ENCODE measurements at regions not wholly inside any gene's neighbourhood (a gene's known extent, or its start where the extent isn't known, plus 50 kb on each side); places are given as distances from the start of the nearest gene placed in this dataset.
A peak's percentile ranks its signal among the peaks of the same experiment; 100 is the strongest.
"Not testable (repeated sequence)": the region's sequence is repeated elsewhere in the genome, so short reads cannot be mapped to it uniquely, and the experiment has no call there.

DNA sequence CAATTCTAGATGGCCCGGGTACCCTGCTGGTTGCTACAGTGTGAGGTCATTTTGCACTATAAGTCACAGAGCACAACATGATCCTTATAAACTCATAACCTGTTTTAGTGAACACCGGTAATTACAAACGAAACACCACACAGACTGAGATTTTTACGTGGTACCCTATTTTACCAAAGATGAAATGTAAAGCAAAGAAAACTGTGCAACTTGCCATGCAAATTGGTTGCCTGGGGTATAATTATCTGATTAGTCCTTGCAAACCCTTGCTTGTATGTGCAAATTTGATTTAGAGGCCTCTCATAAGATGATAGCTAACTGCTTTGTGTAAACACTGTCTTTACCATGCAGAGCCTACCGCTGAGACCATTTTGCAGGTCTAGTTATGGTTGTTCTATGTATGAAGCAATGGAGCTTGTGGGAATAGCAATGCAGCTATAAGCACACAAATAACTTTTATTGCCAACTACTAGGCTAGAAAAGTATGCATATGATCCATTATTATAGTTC is 372.1 kb upstream of the FAR2 start:
- no peak for DNase-seq

DNA sequence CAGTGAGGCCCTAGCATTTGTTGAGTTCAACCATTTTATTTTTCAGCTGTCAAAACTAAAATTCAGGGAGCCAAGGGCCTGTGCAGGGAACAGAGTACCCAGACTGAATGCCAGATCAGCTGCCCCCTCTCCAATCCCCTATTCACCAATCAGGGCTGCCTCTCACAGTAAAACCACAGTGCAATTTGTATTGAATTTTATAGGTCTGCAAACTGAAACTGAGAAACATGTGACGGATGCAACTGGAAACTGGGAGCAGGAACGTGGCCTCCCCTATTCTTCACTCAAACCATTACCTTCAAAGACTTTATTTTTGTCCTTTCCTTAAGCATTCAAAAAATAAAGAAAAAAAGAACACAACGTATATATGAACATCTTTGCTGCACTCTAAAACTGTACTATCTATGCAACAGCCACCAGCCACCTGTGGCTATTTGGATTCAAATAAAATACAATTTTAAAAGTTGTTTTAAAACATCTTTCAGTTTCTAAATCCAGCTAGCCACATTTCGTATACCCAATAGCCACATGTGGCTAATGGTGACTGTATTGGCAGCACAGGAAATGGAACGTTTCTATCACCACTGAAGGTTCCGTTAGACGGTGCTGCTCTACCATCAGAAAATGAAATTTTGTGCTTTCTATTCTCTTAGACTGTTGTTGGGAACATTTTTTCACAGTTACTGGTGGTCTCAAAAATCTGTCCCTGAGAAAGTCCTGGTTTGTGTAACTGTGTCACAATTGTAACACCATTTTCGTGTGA is 371.3 kb upstream of the FAR2 start:
- no peak for DNase-seq

DNA sequence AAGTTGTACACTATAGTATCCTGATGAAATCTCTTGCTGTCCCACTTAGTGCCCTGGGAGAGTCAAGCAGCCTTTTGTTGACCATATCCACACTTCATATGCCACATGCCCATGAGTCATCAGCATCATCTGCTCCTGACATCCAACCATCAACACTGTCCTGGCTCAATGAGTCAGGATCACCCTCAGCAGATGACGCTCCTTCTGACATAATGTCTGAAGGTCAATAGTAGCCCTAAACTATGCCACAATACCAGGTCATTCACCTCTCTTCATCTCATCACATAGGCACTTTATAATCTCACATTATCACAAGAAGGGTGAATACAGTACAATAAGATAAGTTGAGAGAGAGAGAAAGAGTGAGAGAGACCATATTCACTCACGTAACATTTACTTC is 369.0 kb upstream of the FAR2 start:
- DNase-seq: no peak

DNA sequence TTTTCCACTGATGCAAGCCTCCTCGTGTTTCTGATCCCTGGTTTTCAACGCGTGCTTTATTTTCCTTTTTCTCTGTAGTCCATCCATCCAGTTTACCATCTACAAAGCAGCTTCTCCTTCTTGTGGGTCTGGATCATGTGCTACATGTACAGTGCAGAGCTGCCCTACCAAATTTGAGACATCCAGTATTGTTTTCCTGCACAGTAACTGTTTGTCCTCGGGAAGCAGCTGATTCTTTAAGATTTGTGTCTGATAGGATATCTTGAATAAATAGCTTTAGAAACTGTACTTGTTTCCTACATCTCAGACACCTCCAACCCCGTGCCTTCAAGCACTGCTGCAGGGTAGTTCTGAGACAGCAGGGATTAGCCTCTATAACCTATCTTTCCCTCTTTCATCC is 368.1 kb upstream of the FAR2 start:
- DNase-seq: no peak

DNA sequence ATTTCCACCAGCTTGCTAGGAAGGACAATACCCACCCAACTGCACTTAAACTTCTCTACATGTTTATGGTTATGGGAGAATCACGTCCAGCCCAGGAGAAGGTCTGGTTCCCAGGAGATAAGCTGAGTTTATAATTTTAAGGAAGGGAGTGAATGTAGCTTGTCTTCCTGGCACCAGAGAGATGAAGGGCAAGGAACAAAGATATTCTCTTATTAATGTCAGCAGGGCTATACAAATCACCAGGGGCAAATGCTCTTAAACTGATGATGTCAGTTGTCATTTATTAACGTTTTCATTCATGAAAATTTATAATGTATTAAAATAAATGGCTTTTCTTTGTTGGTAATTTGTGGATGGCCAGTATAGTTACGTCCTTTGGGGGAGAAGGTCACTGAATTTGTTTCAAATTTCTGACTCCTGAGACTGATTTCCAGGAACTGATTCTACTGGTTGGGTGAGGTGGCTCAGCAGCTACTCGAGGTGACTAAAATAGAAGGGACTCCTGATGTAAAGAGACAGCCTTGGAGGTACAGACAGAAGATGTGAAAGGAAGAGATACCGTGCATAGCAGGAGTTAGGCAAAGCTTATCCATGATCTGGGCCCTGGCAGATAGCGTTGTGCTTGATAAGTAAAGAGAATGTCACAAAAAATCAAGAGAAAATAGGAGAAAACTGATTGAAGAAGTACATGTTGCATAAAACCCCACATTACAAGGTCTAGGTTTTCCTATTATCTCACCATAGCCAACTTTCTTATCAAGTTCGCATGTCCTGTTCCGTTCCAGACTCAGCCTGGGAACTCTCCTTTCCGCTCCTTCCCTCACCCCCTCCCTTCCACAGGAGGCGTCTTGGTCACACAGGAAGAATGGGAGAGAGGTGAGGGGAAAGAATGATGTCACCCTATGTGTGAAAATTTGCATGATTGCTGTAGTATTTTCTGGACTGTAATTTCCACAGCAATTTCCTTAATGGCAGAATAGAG is 367.1 kb upstream of the FAR2 start:
- DNase-seq: no peak

DNA sequence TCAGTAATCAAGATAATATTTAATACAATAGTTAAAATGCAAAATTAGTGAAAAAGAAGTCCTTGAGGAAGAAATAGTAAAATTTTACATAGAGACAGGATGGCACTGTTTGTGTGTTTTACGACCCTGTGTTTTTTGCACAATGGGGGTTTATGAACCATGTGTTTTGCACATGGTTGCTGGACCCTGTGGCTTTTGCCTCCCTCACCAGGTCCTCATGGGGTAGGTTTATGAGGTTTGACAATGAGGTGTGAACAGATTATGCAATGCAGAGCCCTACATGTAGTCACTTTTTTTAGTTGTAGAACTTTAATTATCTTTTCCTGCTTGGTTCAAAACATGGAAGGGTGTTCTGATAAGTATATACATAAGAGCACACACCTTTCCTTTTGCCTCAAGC is 366.3 kb upstream of the FAR2 start:
- DNase-seq: no peak

DNA sequence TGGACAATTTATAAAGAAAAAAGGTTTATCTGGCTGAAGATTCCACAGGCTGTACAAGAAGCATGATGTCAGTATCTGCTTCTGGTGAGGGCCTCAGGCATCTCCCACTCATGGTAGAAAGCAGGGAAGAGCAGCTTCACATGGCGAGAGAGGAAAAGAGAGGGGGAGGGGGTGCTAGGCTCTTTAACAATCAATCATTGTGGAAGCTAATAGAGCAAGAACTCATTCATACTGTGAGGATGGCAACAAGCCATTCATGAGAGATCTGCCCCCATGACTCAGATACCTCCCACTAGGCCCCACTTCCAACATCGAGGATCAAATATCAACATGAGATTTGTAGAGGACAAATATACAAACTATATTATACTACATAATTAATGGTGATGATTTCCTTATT is 361.9 kb upstream of the FAR2 start:
- peak; percentile 25 for DNase-seq

DNA sequence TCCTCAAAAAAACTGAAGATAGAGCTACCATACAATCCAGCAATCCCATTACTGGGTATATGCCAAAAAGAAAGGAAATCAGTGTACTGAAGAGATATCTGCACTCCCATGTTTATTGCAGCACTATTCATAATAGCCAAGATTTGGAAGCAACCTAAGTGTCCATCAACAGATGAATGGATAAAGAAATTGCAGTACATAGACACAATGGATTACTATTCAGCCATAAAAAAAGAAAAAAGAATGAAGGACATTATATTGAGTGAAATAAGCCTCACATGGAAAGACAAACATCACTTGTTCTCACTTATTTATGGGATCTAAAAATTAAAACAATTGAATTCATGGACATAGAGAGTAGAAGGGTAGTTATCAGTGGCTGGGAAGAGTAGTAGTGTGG is 360.8 kb upstream of the FAR2 start:
- DNase-seq: not testable (repeated sequence)

DNA sequence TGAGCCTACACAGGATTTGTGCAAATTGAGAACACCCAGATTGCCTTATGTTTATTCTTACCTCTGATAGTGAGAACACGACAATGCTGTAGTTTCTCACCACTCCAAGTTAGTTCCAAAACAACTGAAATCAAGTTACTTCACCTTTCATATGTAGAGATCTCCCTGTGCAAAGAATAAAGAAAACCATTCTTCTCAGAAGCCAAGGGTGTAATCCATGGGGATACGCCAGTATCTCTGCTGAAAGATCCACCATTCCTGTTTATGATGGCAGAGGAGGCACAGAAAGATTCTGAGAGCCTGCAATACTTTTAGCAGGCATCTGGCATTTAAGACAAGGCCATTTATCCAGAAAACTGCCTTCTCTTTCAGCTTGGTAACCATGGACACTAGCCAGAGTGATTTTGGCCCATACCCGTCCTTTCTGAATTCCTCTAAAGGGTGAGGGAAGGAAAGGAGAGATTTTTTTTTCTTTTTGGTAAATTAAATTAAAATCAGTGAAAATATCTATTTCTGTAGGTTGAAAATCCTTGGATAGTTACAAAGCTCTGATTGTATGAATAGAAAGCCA is 355.4 kb upstream of the FAR2 start:
- DNase-seq: peak; percentile 7

DNA sequence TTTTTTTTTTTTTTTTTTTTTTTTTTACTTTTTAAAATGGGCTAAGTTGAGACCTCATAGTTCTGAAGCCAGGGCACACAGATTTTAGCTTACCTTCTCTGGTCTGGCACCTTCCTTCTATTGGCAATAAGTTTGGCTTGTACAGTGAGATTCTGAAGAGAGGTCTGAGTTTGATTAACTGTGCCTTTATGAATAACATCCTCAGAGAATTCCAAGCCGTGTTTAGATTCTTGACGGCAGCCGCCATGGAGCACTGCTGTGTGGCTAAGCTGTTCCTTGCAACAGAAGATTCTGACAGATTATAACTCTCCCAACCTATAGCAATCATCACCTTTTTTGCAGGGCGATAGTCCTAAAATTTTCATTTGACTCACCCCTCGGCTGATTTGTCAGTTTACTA is 354.9 kb upstream of the FAR2 start:
- no peak for DNase-seq

DNA sequence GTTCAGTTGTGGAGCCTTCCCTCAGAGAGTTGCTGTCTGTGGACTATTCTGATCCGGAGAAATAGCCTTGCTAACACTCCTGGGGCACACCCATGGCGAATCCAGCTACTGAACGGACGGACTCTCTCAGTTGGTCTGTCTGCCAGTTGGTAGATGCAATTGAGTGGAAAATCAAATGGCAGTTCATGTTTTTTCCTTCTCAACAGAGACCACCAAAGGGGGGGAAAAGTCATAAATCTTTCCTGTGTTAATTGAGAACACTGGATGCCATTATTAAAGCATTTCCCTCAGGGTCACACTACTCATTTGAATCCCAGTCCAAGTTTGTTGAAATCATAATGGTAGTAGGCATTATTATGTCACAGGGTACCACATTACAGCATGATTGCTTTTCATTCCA is 354.3 kb upstream of the FAR2 start:
- DNase-seq: peak; percentile 2

DNA sequence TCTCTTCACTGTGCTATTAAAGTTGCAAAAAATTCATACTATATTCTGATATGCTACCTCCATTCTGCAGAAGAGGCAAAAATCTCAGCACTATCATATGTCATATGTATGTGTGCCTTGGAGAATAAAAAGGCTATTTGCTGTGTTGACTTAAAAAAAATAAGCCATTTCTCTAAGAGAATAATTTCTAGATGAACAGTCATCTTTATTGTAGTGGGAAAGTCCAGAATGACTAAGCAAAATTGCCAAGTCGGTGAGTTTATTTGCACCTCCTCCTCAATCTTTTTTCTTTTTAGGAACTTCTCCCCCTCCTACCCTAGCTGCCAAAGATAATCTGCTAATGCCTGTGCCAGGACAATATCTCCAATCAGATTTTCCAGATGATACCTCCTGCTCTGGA is 353.8 kb upstream of the FAR2 start:
- DNase-seq: no peak

DNA sequence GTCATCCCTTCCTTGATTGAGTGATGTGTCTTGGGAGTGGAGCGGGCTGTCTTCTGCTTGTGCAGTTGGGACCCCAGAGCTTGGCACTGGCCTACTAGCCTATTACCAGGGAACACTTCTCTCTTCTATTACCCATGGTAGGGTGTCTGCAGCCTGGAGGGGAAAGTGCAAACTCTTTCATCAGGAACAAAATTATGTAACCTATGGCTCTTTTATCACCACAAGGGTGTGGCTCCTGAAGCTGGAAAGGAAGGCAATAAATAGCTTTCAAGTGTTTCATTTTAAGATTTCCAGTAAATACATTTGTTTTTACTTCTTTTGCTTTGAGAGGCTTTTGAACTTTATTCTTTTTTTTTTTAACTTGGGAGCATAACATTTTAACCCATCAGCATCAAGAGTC is 349.7 kb upstream of the FAR2 start:
- no peak for DNase-seq

DNA sequence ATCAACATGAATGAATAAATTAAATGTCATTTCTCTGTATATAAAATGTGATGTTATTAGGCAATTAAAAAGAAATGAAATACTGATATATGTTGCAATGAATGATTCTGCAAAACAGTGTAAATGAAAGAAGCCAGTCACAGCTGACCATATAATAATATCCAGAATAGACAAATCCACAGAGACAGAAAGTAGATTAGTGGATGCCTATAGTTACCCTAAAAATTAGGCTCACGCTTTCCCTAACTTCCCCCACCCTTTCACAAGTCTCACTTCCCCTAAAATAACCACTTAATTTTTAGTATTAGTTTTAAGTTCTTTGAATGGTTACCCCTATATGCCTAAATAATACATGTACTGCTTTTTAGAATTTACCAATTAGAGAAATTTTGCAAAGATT is 348.9 kb upstream of the FAR2 start:
- no peak for DNase-seq

DNA sequence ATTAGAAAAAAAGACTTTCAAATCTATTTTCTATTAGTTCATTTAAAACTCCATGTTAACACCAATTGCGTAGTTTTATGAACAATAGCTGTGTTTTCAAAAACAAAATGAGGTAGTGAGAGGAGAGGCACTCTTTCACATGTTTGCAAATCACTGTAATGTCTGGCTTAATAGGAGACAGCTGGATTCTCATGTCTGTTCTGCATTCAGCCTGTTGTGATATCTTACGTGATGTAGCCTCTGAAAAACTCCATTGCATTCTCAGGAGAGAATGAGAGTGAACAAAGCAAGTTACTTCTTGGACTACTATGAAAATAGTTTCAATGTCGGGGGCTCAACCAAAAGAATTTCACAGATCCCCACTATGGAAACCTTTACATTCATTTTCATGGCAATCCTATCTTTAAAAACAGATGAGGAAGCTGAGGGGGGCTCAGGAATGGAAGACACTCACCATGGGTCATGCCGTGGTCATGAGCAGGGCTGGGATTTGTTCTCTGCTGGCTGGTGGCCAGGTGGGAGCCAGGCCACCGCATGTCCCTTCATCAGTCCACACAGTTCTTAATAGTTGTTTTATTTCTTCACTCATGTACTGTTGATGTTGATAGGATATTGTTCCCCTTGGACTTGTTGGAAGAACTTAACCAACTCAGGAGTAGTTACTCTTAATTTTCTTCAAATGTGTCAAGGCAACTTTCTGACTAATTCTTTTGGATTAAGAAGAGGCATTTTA is 346.2 kb upstream of the FAR2 start:
- DNase-seq: no peak

DNA sequence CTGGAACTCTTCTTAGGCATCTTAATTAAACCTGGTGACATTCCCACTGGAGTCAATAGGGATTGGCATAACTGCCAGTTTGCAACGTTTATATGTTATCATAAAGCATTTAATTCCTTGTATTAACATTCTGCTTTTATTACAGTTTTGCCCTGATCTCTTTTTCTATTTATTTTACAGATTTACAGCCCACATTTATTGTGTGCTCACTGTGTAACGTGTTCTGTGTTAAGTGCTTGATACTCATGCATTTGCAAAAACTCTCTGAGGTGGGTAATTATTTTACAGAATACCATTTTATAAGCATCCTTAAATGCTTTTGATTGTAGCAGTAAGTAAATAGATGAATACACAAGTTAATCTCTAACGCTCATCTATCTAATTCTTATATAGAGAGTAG is 341.5 kb upstream of the FAR2 start:
- no peak for DNase-seq

DNA sequence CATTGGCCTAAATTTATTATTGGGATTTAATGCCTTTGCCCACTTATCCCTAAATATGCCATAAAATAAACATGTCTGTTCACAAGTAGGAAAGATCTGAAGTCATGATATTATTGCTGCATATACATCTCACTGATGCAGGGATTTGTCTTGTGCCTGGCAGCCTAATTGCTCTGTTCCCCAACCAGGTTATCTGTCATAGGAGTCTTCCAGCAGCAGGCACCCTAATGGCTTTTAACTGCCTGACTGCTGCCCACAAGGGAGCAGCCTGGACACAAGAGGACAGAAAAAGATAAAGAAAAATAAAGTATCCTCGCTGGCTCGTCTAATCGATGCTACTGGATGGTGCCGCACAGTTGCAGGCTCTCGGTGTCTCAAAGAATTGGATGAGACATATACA is 337.6 kb upstream of the FAR2 start:
- DNase-seq: no peak

DNA sequence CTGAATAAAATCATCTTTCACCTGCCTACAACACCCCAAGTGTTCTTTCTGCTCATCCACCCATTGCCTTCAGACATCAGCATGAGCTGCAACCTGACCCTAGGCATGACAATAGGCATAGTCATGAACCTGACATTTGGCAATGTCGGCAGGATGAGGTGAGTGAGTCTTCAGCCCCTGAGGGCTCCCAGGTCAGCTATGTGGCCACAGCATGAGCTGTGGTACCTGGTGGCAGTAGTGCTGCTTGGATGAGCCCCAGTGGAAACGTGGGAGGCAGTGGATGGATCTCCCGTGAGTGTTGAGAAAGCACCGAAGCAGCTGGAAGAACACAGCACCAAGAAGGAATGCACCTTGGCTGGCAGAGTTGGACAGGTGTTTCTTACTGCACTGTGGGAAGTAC is 334.8 kb upstream of the FAR2 start:
- no peak for DNase-seq

DNA sequence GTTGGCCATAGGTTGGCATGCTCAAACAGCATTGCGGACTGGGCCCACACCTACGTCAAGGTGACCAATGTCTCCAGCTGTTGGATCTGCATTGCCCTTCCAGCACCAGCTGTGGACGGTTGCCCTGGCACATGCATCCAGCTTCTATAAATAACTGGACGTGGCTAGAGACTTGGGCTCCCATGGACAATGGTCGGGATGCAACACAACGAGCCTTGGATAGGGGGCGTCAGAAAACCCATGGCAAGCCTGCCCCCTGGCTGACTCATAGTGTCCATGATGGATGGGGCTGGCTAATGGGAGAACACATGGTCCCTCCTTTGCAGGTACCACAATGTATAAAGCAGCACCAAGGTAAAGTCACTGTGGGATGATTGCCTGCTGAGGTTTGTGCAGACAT is 331.6 kb upstream of the FAR2 start:
- DNase-seq: no peak

DNA sequence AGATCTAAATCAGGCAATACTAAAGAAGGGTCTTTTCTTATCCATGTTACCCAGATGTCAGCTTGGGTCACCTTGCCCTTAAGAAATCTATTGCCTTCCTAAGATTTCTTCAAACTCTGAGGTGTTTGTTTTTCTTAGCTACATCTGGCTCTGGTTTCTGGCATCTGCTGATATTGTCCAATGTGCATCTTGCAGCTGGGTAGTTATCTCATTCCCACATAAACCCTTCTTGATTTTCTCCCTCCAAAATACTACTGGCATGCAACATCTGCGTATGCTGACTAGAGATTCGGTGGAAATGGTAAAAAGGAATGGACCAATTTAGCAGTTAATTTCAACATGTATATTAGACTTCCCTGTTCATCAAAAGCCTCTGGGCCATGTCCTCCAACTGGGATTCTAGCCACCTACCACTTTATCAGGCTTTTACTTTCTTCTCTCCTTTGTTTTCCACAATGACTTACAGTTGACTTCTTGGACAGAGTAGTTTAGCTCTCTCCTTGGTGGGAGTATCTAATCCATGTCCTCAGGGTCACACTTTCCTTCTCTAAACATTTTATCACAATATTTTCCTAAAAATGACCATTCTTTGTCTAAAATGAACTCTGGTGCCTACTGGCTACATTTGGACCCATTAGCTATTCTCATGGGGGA is 324.8 kb upstream of the FAR2 start:
- no peak for DNase-seq

DNA sequence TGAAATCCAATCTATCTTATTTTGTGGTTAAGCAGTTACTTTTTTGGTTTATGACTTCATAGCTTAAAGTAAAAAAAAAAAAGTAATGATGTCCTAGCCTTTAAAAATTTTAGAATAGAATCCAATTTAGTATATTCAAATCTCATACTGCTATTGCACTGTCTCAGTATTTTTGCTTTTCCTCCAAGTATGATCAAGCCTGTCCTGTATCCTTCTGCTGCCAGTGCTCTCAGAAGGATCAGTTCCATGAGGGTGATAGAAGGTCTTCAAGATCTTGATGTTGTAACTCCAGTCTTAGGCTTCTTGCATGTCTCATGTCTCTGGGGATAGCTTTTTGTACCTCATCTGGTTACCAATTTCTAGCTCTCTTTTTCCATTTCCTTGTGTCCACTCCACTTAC is 324.2 kb upstream of the FAR2 start:
- no peak for DNase-seq

DNA sequence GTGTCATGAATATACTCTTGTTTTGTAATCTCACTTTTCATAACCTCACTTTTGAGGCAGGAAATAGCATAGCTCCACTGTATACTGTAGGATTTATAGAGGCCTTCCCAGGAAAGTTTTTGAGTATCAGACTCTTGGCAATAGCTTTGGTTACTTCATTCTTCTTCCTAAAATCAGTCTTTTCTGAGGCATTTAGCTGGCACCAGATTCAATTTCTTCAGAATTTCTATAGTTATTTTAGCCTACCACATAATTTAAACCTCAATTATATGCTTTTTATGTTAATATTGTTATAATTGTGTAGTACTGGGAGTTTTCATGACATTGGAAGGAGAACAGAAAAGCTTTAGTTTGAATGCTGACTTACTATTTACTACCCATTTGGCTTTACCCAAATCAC is 322.3 kb upstream of the FAR2 start:
- DNase-seq: no peak

DNA sequence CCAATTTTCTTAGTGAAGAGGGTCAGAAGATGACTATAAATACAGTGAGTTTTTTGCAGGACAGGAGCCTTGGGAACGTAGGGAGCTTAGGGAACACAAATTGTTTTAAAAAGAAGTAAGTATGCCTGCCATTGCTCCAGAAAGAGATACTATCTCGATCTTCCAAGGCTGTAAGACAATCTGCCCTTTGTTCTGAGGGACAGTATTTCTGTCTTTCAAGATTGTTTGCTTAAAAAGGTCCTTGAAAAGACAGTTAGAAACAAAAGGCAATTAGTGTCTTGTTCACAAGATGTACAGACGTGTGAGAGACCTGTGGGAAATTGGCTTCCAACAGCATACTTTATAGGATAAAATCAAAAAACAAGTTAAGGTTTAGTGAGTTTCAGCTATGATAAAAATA is 321.2 kb upstream of the FAR2 start:
- DNase-seq: no peak

Data from NCI-H446 treated with DMSO at 0.1 percent for 48 hours (cell line).